PFSK-1 (cell line): ENCODE measurements at regions not wholly inside any gene's neighbourhood (a gene's known extent, or its start where the extent isn't known, plus 50 kb on each side); places are given as distances from the start of the nearest gene placed in this dataset.

Experiments
- POLR2AphosphoS5 ChIP-seq: IDR thresholded peaks from 2 replicates; pipeline ENCODE4 v1.6.1; 2012; ENCODE audit warnings: low read depth, mild to moderate bottlenecking, control low read depth, low read length, moderate library complexity
- REST ChIP-seq, 2 experiments: IDR thresholded peaks; 2 replicates each; pipeline versions ENCODE4 v1.6.1 to v1.8.0; 2011 to 2012; ENCODE audit warnings: low read depth in 2 of 2, low read length in 2 of 2, control low read depth in 1 of 2, inconsistent platforms in 1 of 2, mild to moderate bottlenecking in 1 of 2, moderate library complexity in 1 of 2; ENCODE audit not compliant: insufficient read depth in 1 of 2
- TAF1 ChIP-seq: IDR thresholded peaks from 2 replicates; pipeline ENCODE4 v1.6.1; 2012; ENCODE audit warnings: low read length, control low read depth, borderline replicate concordance; ENCODE audit not compliant: insufficient read depth

DNA sequence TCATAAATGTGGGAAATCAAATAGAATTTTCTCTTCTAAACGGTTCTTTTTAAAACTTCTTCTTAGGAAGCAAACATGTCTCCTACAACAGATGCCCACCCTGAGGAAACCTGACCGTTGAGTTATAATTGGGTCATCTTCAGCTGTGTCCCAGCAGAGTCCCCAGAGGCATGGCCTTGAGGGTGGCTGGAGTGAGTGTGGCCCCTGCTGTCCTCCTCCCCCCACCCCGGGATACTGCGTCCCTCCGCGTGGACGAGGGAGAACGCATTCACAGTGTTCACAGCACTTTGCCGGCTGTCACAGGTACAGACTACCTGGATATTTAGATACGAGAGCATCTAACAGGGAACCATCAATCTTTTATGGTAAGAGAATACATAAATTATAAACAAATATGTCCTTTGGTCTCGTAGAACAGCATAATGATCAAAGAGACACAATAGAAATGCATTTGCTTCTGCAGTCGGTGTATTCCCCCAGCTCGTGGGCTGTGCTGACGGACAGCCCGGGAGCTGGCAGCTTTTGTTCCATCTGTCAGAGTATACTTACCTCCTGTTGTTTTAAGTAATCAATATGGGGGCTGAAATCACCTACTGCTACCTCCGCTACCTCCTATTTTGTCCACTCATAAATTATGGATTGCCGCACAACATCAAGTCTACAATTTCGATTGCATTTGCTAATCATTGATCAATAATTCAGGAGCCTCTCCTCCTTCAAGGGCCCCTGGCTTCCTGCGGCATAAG lies 214.7 kb downstream of the IRX2 start:
- TF ChIP-seq POLR2AphosphoS5 (no peak), TAF1 (no peak), REST (IDR thresholded peaks at IDR 0.05; ENCODE audit: insufficient read depth in 1 of 2, low read depth in 2 of 2, low read length in 2 of 2) (no peak)
